HG02588 (cell line): ENCODE measurements at regions not wholly inside any gene's neighbourhood (a gene's known extent, or its start where the extent isn't known, plus 50 kb on each side); places are given as distances from the start of the nearest gene placed in this dataset.

Source experiments
- ATAC-seq: cut with Tn5 transposase; IDR thresholded peaks from one replicate; pipeline ENCODE4 v1.9.1; 2021; ENCODE audit warnings: mild to moderate bottlenecking, moderate library complexity; ENCODE audit not compliant: unreplicated experiment

DNA sequence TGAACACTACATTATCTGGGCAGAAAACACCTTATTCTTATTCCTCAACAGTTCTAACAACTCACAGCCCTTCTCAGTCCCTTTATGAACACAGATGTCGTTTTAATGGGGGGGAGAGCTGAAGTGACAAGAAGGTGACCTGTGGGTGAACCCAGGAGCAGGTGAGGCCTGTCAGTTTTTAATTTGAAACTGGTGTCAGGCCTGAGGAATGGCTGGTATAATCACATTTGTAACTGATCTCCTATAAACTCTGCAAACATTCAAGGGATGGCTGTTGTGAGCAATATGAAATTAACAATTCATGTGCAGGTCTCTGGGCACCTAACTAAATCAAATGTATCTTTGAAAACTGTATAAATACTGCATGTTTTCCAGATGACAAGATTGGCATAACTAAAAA lies 362.1 kb upstream of the NR5A2 start:
- ATAC-seq, result no peak

DNA sequence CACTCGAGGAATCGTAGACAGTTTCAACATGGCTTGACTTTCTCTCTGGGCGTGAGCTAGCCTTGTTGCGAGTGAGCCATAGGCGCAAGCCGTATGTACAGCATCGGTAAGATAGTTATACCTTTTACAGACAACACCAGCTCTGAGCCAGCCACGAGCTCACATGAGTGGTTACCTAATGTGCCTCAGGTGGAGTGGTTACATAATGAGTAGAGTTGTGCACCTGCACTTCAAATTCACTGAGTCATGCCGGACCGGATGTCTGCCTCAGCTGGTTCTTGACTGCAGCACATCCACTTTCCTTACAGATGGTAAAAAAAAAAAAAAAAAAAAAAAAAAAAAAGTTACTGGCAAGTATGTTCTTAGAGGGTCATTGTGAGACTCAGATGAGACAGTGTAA lies 360.4 kb upstream of the NR5A2 start:
- no peak for ATAC-seq

DNA sequence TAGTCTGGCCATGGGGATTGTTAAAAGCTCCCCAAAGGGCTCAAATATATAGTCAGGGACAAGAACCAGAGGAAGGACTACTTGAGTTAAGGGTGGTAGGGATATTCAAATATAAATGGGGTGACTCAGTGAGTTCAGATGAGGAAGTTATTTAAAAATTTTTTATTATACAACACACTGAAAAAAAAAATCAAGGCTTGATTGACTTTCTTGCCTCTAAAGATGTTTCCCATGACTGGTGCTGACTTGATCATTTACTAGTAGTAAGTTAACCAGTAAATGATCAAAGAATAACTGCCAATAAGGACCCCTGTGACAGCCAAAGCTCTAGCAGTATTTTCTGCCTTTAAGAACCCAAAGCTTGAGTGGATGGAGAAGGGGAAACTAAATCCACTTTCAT lies 357.6 kb upstream of the NR5A2 start:
- ATAC-seq, result no peak

DNA sequence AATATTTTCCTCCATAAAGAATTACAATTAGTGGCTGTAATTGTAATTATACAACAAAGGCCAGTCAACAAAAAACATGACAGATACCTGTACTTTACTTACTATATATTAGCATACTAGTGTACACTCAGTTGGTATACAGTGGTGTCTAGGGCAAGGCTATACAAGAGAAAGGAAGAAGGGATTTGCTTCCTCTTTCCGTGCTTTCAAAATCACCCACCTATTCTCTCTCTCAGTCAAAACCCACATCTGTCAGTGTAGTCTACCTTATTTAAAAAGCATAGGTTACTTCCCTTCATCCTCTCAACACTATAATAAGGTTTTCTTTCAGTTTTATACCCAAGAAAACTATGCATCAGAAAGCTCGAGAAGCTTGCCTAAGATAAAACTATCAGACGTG lies 355.8 kb upstream of the NR5A2 start:
- ATAC-seq, result no peak

DNA sequence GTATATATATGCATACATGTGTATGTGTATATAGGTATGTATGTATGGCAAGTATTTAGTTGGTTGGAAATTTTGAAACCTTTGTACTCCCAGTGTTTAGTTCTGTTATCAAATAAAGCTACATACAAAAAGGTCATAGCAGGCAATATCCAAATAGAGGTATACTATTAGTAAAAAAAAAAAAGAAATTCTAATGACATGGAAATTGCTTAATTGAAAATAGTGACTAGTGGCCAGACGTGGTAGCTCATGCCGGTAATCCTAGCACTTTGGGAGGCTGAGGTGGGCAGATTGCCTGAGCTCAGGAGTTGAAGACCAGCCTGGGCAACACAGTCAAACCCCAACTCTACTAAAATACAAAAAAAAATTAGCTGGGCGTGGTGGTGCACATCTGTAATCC lies 351.6 kb upstream of the NR5A2 start:
- no peak for ATAC-seq

DNA sequence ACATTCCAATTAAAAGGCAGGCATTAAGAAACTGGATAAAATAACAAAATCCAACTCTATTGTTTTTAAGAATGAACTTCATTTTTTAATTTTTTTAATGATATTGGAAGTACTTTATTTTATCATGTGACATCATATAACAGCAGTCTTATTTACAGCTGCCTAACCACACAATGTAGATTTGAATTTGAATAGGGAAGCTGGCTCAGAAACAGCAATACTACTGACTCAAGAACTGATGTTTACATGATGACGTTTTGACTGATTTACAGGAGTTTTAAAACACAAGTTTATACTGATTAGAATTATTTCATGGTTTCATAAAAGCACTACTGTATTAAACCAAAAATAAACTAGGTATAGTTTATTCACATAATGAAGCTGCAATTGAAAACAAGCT lies 348.7 kb upstream of the NR5A2 start:
- no peak for ATAC-seq

DNA sequence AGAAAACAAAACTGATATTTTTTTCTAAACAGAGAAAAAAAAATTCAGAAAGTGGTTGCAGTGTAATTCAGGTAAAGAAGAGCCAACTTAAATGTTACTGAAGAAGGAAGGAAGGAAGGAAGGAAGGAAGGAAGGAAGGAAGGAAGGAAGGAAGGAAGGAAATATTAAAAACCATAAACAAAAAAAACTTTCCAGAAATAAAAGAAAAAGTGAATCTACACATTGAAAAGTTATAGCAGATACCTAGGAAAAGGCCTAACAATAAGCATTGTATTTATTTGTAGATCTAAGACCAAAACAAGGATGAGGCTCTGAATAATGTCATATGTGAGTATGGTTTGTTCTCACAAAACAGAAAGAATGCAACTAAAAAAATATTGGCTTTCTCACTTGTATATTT lies 345.4 kb upstream of the NR5A2 start:
- no peak for ATAC-seq

DNA sequence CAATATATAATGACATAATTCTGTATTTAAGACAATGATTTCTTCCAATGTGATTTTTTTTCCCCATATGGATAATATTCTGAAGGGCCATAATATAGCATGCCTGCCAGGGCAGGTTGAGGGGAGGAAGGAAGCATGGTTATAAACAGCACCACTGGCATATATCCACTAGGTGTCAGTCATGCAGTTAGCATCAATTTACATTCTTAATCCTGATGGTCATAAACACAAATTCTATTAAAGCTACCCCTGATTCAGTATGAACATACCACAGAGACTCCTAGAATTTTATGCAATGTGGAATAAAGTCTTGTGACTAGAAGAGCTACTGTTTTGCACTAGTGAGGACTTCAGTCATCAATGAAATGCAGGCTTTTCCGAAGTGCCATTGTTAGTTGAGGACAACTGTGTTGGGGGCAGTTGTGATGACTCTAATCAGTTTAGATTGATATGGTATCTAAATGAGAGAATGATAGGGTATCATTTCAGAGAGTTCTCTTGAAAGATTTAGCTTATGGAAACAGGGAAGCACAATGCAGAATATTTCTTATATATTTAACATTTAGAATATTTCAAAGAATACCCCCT lies 342.7 kb upstream of the NR5A2 start:
- peak; percentile 82 for ATAC-seq

DNA sequence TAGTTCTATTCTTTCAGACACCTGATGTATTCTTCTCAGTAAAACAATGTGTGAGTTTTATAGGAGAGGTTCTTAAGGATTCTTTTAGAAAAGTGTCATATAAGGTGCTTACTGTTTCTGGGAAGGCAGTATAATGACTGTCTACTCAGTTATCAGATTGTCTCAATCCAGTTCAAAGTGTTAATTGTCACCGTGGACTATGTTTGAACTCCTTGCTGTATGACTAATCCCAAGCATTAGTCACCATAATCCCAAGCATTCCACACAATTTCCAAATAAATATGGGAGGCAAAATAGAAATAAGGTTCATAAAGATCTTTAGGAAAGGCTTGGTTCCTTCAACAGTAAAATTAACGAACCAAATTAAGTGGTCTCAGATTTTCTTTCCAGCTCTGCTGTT lies 342.1 kb upstream of the NR5A2 start:
- ATAC-seq, result no peak

DNA sequence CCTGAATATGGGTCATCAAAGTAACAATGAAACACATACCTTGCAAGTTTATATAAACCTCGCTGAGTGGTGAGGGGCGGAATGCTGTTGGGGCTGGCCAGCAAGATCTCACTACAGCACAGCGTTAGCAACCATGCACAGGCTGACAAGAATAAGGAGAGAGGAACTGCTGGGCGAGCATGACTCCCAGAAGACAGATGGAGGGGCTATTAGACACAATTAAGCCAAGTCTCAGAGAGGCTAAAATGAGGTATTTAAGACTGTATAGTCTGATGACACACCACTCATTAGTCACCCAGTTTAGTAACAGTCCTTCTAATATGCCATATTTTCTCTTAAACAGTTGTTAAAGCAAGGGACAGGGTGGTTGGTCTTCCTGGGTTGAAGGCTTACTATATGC lies 340.2 kb upstream of the NR5A2 start:
- no peak for ATAC-seq

DNA sequence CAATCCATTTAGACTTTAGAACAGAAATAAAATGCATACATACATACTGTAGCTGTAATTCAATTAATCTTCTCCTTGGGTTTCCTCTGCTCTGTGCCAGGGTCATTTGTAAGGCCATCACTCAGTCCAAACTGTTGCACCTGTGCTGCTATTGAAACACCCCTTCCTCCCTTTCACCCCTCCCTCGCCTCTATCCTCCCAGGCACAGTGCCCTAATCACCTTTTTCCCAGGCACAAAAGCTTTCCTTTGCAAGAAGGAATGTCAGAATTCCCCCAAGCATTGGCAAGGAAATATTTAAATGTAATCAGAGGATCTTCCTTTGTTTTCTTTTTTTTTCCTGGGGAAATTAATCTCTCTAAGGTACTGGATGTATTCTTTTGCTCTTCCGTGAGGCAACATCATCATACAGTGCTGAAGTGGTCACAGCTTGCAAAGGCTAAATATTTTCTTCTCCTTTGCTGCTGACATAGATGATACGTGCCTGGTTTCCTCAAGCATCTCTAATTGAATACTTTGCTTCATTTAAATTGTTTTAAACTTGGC lies 339.3 kb upstream of the NR5A2 start:
- ATAC-seq, result no peak

DNA sequence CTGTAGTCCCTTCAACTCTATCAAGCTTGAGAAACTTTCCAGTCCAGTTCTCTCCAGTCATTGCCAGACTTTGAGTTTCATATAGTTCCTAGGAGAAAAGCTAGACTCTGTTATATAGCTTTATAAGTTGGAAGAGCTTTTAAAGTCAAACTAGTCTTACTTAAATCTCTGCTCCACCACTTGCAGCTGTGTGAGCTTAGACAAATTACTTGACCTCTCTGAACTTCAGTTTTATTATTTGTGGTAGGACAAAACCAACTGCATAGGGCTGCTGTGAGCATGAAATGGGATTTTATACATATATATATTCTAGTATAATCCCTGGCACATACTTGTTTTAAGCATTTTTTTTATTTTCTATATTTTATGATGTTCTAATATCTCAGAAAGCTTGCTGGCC lies 338.7 kb upstream of the NR5A2 start:
- ATAC-seq, result no peak

DNA sequence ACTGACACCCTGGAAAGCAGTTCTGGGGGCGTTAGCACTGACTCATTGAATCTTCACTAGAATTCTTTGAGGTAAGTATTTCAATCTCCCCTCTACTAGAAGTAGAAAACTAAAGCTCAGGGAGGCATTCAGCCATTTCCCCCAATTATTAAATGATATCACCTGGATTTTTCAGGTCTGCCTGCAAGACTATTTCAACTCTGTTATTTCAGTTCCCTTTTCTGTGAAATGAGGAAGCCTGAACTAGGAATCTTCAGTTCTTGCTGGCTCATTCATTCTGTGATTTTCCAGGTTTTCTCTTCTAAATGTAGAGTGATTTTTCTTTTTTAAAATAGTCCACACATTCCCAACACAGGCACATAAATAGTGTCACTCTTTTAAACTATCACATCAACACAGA lies 337.0 kb upstream of the NR5A2 start:
- ATAC-seq, result no peak

DNA sequence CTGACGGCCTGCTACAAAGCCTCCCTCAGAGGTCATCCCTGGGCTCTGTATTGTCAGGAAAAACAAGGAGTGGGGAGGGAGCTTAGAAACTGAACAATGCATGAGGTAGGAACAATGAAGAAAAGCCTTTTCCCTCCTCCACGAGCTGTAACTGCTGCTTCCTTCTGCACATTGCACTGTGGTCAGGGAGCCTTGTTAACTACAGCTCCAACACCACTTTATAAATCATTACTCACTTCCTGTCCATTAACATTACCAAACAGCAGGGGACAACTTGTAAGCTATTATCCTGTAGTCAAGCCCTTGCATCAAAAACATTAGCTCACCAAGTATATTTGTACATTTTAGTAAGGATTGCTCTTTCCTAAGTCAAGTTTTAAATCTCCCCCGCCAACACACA lies 336.0 kb upstream of the NR5A2 start:
- ATAC-seq, result no peak

DNA sequence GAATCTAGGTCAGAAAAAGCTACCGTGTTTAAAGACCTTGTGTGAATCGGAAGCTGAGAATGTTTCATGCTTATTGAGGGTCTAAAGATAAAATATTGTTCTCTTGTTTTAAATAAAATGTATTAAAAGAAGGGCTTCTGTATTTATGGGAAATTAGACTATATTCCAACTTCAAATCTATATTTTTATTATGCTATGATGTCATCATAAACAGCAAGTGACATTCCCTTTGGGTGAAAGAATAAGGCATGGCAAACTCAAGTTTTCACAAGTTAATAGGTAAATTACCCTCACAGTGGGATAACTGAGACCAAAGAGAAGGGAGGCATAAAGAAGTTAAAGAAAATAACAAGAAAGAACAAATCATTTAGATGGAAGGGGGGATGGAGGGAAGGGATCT lies 333.8 kb upstream of the NR5A2 start:
- ATAC-seq, result no peak

DNA sequence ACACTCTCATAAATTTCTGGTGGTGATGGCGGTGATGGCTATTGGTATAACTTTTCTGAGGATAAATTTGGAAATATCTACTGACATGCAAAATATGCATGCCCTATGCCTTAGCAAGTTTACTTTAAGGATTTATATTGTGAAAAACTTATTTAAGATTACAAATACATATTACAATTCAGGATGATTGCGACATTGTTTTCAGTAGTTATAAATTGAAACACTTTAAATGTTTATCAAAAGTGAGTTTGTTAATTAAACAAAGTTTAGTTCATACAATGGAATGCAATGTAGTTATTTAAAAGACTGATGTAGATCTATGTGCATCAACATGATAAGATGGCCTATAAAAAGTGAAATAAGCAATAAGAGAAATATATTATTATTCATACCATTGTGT lies 331.3 kb upstream of the NR5A2 start:
- no peak for ATAC-seq

DNA sequence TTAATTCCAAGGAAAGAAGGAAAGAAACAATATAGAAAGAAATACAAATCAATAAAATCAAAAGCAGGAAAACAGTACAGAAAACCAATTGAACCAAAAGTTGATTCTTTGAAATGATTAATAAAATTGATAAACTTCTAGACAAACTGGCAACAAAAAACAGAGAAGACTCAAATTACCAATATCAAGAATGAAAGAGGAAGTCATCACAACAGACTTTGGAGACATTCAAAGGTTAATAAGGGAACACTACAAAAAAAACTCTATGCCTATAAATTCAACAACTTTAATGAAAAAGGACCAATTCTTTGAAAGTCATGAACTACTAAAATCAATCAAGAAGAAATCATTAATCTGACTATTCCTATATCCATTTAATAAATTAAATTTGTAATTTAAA lies 329.3 kb upstream of the NR5A2 start:
- no peak for ATAC-seq

DNA sequence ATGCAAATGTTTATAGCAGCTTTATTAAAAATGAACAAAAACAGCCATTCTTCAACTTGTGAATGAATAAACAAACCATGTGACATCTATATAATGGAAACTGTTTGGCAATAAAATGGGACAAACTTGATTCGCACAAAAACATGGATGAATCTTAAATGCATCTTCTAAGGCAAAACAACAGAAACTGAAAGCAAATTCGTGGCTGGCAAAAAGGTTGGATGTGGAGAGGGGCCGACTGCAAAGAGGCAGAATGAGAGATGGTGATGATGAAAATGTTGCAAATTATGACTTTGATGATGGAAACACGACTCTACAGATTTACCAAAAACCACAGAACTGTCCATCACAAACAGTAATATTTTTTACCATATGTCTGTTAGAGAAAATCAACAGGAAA lies 327.0 kb upstream of the NR5A2 start:
- ATAC-seq, result no peak

DNA sequence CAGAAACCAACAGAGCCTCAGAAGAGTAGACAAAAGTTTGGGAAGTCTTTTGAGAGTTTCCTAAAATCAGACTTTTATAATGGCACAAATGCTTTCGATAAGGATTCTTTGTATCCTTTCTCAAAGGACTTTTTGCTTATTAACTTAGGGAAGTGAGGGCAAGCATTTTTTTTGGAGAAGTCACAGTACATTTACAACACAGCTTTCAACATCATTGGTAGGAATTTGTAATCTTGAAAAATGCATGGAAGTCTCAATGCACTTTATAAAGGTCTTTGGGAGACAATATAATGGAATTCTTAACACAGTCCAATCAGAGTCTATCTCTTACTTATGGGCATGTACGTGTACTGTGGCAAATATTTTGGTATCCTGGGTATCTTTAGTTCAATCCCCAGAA lies 325.8 kb upstream of the NR5A2 start:
- no peak for ATAC-seq

DNA sequence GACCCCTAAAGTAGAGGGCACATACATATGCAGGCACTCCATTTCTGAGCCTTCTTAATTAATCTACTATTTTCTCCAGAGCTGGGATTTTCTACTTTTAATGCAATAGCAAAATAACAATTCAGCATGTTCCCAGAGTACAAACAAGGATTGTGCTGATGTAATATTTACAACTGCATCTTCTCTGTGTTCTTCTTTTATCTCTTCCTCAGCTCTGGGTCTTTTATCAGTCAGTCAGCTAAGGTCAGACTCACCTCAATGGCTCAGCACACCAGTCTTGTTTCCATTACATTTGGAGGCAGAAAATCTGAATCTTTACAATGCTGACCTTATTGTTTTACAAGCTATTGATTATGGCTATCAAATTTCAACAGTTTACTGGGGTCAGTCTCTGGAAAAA lies 323.3 kb upstream of the NR5A2 start:
- ATAC-seq, result no peak

DNA sequence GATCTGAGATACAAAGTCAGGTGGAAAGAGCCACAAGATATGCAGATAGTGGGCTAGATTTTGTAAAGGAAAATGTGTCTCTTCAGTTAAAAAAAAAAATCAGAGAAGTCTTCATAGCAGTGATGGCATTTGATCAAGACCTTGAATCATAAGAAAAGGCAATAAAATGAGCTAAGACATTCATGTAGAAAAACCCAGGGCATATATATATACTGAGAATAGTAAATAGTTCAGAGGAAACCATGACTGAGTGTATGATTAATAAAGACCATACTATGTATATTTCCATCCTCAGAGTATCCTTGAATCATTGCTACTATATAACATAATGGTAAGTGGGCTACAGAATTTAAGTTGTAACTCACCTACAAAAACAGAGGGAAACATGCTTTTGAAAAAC lies 321.7 kb upstream of the NR5A2 start:
- no peak for ATAC-seq

DNA sequence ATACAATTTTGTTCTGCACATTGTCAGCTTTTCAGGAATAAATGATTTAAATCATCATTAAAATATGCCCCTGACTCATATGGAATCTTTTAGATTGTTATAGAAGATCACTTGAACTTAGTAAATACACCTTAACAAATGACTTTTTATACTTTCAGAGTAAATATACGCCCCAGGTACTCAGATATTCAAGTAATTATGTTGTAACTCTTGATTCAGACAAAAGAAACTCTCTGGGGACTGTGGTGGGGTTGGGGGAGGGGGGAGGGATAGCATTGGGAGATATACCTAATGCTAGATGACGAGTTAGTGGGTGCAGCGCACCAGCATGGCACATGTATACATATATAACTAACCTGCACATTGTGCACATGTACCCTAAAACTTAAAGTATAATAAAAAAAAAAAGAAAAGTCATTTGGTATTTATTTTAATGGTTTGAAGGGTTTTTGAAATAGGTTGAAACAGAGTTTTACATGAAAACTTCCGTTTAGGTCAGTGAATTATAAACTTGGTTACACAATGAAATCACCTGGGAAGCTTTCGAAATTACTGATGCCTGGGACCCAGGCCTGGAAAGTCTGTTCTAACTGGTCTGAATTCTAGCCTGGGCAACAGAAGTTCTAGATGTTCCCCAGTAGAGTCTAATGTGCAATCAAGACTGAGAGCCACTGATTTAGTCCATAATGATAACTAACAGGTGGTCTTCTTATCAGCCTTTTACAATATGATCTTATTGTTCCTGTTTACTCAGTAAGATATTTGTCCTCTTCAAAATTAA lies 320.5 kb upstream of the NR5A2 start:
- ATAC-seq, result no peak

DNA sequence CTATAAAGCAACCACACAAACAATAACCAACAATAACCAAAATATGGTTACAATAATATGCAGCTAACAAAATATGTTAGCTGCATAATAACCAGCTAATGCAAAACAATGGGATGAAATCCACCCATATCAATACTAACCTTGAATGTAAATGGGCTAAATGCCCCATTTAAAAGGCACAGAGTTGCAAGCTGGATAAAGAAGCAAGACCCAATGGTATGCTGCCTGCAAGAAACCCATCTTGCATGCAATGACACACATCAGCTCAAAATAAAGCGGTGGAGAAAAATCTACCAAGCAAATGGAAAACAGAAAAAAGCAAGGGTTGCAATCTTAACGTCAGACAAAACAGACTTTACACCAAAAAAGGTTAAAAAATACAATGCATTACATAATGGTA lies 316.5 kb upstream of the NR5A2 start:
- no peak for ATAC-seq
